Neural crest cell (in vitro differentiated cells): ENCODE measurements at regions not wholly inside any gene's neighbourhood (a gene's known extent, or its start where the extent isn't known, plus 50 kb on each side); places are given as distances from the start of the nearest gene placed in this dataset.

ENCODE experiments used
- DNase-seq: peaks from one replicate; pipeline ENCODE4 v3.0.0; 2021; ENCODE audit warnings: low read depth, mixed read lengths, low spot score
- H3K27ac Mint-ChIP-seq: one replicate; pipeline ENCODE4 v1.8.0; 2021; ENCODE audit warnings: mild to moderate bottlenecking, mixed read lengths; ENCODE audit not compliant: unreplicated experiment
- H3K27me3 Mint-ChIP-seq: 2 replicates; pipeline ENCODE4 v1.8.0; 2021; ENCODE audit warnings: low read depth, mild to moderate bottlenecking, mixed read lengths
- H3K36me3 Mint-ChIP-seq: 2 replicates; pipeline ENCODE4 v1.8.0; 2021; ENCODE audit warnings: low read depth, mild to moderate bottlenecking, mixed read lengths
- H3K4me1 Mint-ChIP-seq: 2 replicates; pipeline ENCODE4 v1.8.0; 2021; ENCODE audit warnings: mixed read lengths
- H3K4me3 Mint-ChIP-seq: one replicate; pipeline ENCODE4 v1.8.0; 2021; ENCODE audit warnings: mild to moderate bottlenecking, mixed read lengths
- H3K9me3 Mint-ChIP-seq: 2 replicates; pipeline ENCODE4 v1.8.0; 2021; ENCODE audit warnings: mixed read lengths
- TF ChIP-seq, protein P1 (sequence below): fragments of 200-600 bp; sonication (generic); conservative IDR thresholded peaks from 2 replicates; pipeline ENCODE4 v1.5.0; 2021; ENCODE audit warnings: antibody characterized with exemption, mild to moderate bottlenecking

DNA sequence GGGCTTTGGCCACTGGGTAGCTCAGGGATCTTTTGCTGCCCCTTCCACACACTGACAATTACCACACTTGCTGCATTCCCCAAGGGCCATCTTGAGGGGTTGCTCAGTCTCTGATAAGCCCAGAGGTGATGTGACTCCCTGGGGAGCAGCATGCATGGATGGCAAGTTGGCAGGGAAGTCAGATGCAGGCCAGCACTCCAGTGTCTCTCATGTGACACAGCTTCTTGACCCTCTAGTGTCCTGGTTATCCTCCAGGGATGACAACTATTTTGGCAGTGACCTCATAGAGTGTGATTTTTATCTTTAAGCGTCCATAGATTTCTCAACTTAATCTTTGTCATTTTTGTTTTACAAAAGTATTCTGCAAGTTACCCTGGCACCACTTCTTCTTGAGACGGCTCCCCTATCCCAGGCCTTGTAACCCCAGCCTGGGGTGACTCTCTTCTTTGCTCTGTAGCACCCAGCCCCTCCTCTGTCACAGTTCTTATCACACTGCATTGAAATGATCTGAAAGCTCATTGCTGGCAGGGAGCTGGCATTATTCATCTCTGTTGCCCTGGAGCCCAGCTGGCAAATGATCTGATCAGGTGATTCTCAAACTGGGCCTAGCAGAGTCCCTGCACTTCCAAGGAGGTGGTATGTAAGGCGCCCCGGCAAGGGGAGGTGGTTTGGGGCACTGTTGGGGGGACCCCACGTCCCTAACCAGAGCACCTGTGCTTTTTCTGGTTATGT lies 72.6 kb downstream of the TENT5C start:
- H3K4me1 Mint-ChIP-seq = peaks cover 12% of the 10 kb centered on the region
- no peak for DNase-seq
- H3K4me3 Mint-ChIP-seq = no peak overlapping the region
- no peak overlapping the region for H3K27ac Mint-ChIP-seq
- no peaks in the 10 kb centered on the region for H3K27me3 Mint-ChIP-seq
- no peaks in the 10 kb centered on the region for H3K9me3 Mint-ChIP-seq
- H3K36me3 Mint-ChIP-seq = no peaks in the 10 kb centered on the region
- TF ChIP-seq, protein P1, sequence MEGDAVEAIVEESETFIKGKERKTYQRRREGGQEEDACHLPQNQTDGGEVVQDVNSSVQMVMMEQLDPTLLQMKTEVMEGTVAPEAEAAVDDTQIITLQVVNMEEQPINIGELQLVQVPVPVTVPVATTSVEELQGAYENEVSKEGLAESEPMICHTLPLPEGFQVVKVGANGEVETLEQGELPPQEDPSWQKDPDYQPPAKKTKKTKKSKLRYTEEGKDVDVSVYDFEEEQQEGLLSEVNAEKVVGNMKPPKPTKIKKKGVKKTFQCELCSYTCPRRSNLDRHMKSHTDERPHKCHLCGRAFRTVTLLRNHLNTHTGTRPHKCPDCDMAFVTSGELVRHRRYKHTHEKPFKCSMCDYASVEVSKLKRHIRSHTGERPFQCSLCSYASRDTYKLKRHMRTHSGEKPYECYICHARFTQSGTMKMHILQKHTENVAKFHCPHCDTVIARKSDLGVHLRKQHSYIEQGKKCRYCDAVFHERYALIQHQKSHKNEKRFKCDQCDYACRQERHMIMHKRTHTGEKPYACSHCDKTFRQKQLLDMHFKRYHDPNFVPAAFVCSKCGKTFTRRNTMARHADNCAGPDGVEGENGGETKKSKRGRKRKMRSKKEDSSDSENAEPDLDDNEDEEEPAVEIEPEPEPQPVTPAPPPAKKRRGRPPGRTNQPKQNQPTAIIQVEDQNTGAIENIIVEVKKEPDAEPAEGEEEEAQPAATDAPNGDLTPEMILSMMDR = no peak

DNA sequence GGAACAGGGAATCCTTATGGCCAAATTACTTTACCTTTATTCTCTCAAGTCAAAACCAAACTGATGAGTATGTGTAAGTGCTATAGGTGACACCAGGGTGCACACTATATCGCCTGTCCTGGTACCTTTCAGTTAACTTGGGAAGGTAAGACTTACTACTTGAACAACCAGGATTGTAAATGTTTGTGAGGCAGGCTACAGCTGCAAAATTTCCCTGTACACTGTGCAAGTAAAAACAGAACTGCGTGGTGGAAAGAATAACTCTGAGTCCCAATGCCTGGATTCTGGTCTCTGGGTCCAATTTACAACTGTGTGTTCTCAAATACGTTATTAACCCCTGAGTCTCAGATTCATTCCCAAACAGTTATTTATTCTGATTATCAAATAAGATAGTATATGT lies 73.5 kb downstream of the TENT5C start:
- Mint-ChIP-seq H3K27ac (no peak overlapping the region), H3K4me3 (no peak overlapping the region), H3K4me1 (peaks cover 12% of the 10 kb centered on the region), H3K36me3 (no peaks in the 10 kb centered on the region), H3K9me3 (no peaks in the 10 kb centered on the region), H3K27me3 (no peaks in the 10 kb centered on the region)
- TF ChIP-seq, protein P1 = no peak
- no peak for DNase-seq

DNA sequence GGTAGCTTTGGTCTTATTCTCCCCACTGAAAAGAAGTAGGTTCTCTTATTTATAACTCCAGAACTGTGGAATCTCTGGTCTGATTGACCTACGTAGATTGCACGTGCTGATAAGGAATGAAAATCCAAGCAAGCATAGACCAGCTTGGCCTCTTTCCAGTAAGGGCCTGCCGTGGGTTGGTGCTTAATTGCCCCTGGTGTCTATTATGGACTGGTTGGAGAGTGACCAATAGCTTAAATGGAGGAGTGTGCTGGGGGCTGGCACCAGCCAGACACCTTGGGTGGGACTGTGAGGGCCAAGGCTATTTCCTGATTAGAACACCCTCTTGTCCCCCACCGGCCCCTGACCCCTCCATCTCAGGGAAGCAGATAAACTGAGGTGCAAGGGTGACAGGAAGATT lies 74.0 kb downstream of the TENT5C start:
- Mint-ChIP-seq H3K9me3 (no peaks in the 10 kb centered on the region), H3K27me3 (no peaks in the 10 kb centered on the region), H3K27ac (no peak overlapping the region), H3K4me3 (no peak overlapping the region), H3K36me3 (no peaks in the 10 kb centered on the region), H3K4me1 (peaks cover 12% of the 10 kb centered on the region)
- TF ChIP-seq, protein P1 = no peak
- DNase-seq = no peak

DNA sequence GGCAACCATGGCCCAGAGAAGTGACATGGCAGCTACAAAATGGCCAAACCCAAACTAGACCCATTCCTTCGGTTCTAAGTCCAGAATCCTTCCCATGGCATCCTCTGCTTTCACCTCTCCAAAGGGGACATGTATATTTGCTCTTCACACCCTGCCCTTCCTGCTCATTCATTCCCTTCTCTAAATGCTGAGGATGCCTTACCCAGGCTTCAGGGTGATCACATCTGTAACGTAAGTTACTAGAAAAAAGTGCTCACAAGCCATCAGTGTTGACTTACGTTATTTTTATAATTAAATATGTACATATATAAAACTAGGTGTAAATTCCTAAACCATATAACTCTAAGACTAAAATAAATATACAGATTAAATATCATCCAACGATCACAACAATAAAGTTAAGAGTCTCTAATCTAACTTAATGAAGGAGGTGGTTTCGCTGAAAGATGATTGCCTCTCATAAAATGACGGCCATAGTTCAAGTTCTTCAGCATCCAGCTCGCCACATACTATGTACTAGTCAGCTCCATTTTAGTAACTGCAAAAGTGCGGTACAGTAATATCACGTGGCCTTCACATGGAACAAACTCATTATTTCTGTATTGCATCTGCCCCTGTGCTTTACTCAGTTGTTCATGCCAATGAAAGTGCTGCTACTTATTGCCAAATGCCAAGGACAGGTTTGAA lies 74.6 kb downstream of the TENT5C start:
- Mint-ChIP-seq H3K36me3 (no peaks in the 10 kb centered on the region), H3K4me1 (peaks cover 12% of the 10 kb centered on the region), H3K4me3 (no peak overlapping the region), H3K27ac (no peak overlapping the region), H3K9me3 (no peaks in the 10 kb centered on the region), H3K27me3 (no peaks in the 10 kb centered on the region)
- no peak for DNase-seq
- TF ChIP-seq, protein P1 = no peak

DNA sequence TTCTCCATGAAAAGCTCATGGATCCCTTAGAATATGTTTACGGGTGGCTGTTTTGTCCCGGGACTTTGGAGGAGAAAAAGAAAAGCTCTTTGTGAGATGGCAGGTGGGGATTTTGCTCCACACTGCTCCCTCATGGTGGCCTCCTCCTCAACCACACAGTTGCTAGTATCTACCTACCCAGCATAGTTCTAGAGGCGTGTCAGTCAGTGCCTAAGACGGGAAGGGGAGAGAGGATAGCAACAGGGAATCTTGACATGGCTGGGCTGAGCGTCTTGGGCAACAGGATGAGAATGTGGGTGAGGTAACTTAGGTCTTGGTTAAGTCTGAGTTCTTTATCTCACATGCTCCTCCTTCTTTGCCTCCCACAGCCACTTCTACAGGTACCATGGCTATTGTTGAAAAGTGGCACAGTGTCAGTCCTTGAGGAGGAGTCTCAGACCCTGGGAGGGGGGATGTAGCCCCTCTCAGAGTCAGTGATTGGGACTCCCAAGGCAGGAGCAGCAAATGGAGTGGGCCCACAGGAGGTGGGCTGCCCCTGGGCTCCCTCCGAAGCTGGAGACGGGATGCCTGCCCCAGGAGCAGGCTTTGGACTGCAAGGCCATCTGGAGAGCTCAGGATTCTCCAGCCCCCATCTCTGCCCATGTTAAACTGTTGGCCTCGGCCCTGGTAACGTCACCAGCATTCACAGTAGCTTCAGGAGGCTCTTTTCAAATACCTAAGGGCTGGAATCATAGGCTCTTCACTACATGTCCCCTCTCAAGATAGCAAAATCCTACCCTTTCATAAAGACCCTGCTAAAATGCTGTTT lies 75.4 kb downstream of the TENT5C start:
- H3K9me3 Mint-ChIP-seq = no peaks in the 10 kb centered on the region
- H3K27ac Mint-ChIP-seq = no peak overlapping the region
- TF ChIP-seq, protein P1 = no peak
- no peaks in the 10 kb centered on the region for H3K27me3 Mint-ChIP-seq
- no peaks in the 10 kb centered on the region for H3K36me3 Mint-ChIP-seq
- no peak overlapping the region for H3K4me3 Mint-ChIP-seq
- peaks cover 5% of the 10 kb centered on the region for H3K4me1 Mint-ChIP-seq
- DNase-seq = no peak
